DOHH2 (cell line): ENCODE measurements at regions not wholly inside any gene's neighbourhood (a gene's known extent, or its start where the extent isn't known, plus 50 kb on each side); places are given as distances from the start of the nearest gene placed in this dataset.

Experiments
- CTCF ChIP-seq: fragments of 200-600 bp; sonication (generic); IDR thresholded peaks from one replicate; pipeline ENCODE4 v1.5.1; 2014; ENCODE audit warnings: antibody characterized with exemption, mild to moderate bottlenecking, low read depth, low read length; ENCODE audit not compliant: poor library complexity, severe bottlenecking
- EZH2phosphoT487 ChIP-seq: fragments of 200-600 bp; sonication (generic); IDR thresholded peaks from 2 replicates; pipeline ENCODE4 v1.6.1; 2017; ENCODE audit warnings: borderline replicate concordance, mild to moderate bottlenecking, antibody characterized with exemption, low read length, moderate library complexity, mixed read lengths

DNA sequence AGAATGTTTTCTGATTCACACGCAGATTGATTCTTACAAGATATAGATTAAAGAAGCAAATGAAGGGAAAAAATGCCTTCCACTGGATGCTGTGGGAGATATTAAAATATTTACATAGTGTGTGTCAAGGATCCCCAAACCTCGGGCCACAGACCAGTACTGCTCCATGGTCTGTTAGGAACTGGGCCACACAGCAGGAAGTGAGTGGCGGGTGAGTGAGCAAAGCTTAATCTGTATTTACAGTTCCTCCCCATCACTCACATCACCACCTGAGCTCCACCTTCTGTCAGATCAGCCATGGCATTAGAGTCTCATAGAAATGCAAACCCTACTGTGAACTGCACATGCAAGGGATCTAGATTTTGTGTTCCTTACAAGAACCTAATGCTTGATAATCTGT lies 552.6 kb upstream of the GOLIM4 start:
- TF ChIP-seq CTCF, result no peak
- TF ChIP-seq EZH2phosphoT487, result no peak
